ENCODE measurements at regions not wholly inside any gene's neighbourhood (a gene's known extent, or its start where the extent isn't known, plus 50 kb on each side); places are given as distances from the start of the nearest gene placed in this dataset.

GRCh38 chr4:127229855-127230608 is 402.7 kb upstream of the INTU start:
- no peaks in the 10 kb centered on the region for H3K79me2 ChIP-seq (ENCODE audit: control insufficient read depth, low read length)
- H3K9me2 ChIP-seq (replicated peaks; ENCODE audit: control insufficient read depth, low read length) = no peaks in the 10 kb centered on the region
- no peaks in the 10 kb centered on the region for H3K27me3 ChIP-seq (ENCODE audit: control insufficient read depth, low read length)
- H3K4me1 ChIP-seq (ENCODE audit: control insufficient read depth, low read length) = no peaks in the 10 kb centered on the region
- TF ChIP-seq, protein P1, sequence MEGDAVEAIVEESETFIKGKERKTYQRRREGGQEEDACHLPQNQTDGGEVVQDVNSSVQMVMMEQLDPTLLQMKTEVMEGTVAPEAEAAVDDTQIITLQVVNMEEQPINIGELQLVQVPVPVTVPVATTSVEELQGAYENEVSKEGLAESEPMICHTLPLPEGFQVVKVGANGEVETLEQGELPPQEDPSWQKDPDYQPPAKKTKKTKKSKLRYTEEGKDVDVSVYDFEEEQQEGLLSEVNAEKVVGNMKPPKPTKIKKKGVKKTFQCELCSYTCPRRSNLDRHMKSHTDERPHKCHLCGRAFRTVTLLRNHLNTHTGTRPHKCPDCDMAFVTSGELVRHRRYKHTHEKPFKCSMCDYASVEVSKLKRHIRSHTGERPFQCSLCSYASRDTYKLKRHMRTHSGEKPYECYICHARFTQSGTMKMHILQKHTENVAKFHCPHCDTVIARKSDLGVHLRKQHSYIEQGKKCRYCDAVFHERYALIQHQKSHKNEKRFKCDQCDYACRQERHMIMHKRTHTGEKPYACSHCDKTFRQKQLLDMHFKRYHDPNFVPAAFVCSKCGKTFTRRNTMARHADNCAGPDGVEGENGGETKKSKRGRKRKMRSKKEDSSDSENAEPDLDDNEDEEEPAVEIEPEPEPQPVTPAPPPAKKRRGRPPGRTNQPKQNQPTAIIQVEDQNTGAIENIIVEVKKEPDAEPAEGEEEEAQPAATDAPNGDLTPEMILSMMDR (IDR thresholded peaks at IDR 0.05; ENCODE audit: low read depth, low read length, poor library complexity, severe bottlenecking) = no peak
- TF ChIP-seq EZH2phosphoT487 (IDR thresholded peaks at IDR 0.05; ENCODE audit: borderline replicate concordance, low read length) = no peak
- no peak overlapping the region for H3K4me2 ChIP-seq (ENCODE audit: low read length)
- no peaks in the 10 kb centered on the region for H4K20me1 ChIP-seq (ENCODE audit: control insufficient read depth, insufficient read depth, low read depth, low read length)
- H3K9me3 ChIP-seq (ENCODE audit: control insufficient read depth, insufficient read depth, low read length) = no peaks in the 10 kb centered on the region
- H3K27ac ChIP-seq (ENCODE audit: low read depth, low read length) = no peak overlapping the region
- H3F3A ChIP-seq (ENCODE audit: control insufficient read depth, insufficient read depth) = no peaks in the 10 kb centered on the region
- H3K4me3 ChIP-seq (ENCODE audit: low read length) = no peak overlapping the region
- H3K36me3 ChIP-seq (ENCODE audit: control insufficient read depth, low read length) = no peaks in the 10 kb centered on the region

DNA sequence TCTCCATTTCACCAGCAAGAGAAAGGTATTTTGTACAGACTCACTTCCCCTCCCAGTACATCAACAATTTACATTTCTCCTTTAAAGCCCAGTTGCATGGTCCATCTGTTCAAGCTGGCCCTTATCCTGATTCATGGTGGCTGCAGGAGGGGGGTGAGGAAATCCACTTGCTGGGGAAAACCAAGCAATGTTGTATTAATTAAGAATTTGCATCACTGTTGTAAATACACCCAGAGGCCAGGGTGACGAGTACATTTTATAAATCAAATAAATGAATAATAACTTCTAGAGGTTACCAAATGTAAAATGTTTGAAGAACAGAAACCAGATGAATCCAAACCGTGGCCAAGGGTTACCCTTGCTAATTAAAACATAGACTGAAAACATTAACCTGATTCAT is 395.9 kb upstream of the INTU start:
- no peak overlapping the region for H3K27ac ChIP-seq (ENCODE audit: low read depth, low read length)
- no peak for TF ChIP-seq EZH2phosphoT487 (IDR thresholded peaks at IDR 0.05; ENCODE audit: borderline replicate concordance, low read length)
- TF ChIP-seq, protein P1 (IDR thresholded peaks at IDR 0.05; ENCODE audit: low read depth, low read length, poor library complexity, severe bottlenecking) = no peak

GRCh38 chr4:127237581-127237980 is 395.2 kb upstream of the INTU start:
- no peaks in the 10 kb centered on the region for H3K36me3 ChIP-seq (ENCODE audit: control insufficient read depth, low read length)
- H3K4me3 ChIP-seq (ENCODE audit: low read length) = no peak overlapping the region
- no peaks in the 10 kb centered on the region for H3K79me2 ChIP-seq (ENCODE audit: control insufficient read depth, low read length)
- H3K27ac ChIP-seq (ENCODE audit: low read depth, low read length) = no peak overlapping the region
- H4K20me1 ChIP-seq (ENCODE audit: control insufficient read depth, insufficient read depth, low read depth, low read length) = no peaks in the 10 kb centered on the region
- H3K9me2 ChIP-seq (replicated peaks; ENCODE audit: control insufficient read depth, low read length) = no peaks in the 10 kb centered on the region
- H3K4me1 ChIP-seq (ENCODE audit: control insufficient read depth, low read length) = no peaks in the 10 kb centered on the region
- H3K9me3 ChIP-seq (ENCODE audit: control insufficient read depth, insufficient read depth, low read length) = no peaks in the 10 kb centered on the region
- TF ChIP-seq, protein P1 (IDR thresholded peaks at IDR 0.05; ENCODE audit: low read depth, low read length, poor library complexity, severe bottlenecking) = no peak
- no peak for TF ChIP-seq EZH2phosphoT487 (IDR thresholded peaks at IDR 0.05; ENCODE audit: borderline replicate concordance, low read length)
- H3K4me2 ChIP-seq (ENCODE audit: low read length) = no peak overlapping the region
- H3K27me3 ChIP-seq (ENCODE audit: control insufficient read depth, low read length) = no peaks in the 10 kb centered on the region
- H3F3A ChIP-seq (ENCODE audit: control insufficient read depth, insufficient read depth) = no peaks in the 10 kb centered on the region

More for the DNA sequence above, 395.9 kb upstream of the INTU start:
- Histone ChIP-seq H4K20me1 (ENCODE audit: control insufficient read depth, insufficient read depth, low read depth, low read length) (no peaks in the 10 kb centered on the region), H3K36me3 (ENCODE audit: control insufficient read depth, low read length) (no peaks in the 10 kb centered on the region), H3K4me1 (ENCODE audit: control insufficient read depth, low read length) (no peaks in the 10 kb centered on the region), H3K9me3 (ENCODE audit: control insufficient read depth, insufficient read depth, low read length) (no peaks in the 10 kb centered on the region), H3K4me3 (ENCODE audit: low read length) (no peak overlapping the region), H3K79me2 (ENCODE audit: control insufficient read depth, low read length) (no peaks in the 10 kb centered on the region), H3K27me3 (ENCODE audit: control insufficient read depth, low read length) (no peaks in the 10 kb centered on the region), H3K4me2 (ENCODE audit: low read length) (no peak overlapping the region), H3F3A (ENCODE audit: control insufficient read depth, insufficient read depth) (no peaks in the 10 kb centered on the region), H3K9me2 (replicated peaks; ENCODE audit: control insufficient read depth, low read length) (no peaks in the 10 kb centered on the region)
